ENCODE measurements at regions not wholly inside any gene's neighbourhood (a gene's known extent, or its start where the extent isn't known, plus 50 kb on each side); places are given as distances from the start of the nearest gene placed in this dataset.

DNA sequence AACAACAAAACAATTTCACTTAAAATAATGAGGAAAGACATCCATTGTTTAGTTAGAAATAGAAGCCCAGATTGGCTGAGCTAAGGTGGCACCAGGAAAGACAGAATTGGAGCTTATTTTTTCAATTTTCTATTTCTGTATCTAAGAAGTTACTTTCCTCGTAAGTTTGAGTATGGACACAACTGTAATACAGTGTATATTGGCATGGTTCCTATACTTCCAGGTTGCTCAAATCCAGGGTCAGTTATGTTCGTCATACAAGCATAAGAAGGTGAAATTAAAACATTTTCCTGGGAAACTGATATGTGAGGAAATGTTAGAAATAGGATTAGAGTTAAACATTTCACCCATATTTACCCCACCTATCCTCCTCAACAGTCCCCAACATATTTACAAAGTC is 170.4 kb upstream of the AGA start:
- TF ChIP-seq CTCF (CRISPR knock-in tag; IDR thresholded peaks at IDR 0.05) (no peak), ZNF136 (CRISPR knock-in tag; IDR thresholded peaks at IDR 0.05; ENCODE audit: low read depth) (no peak), ZNF543 (CRISPR knock-in tag; IDR thresholded peaks at IDR 0.05) (no peak), GLI4 (CRISPR knock-in tag; IDR thresholded peaks at IDR 0.05; ENCODE audit: borderline replicate concordance) (no peak)

Measured in HepG2 (cell line).